ENCODE measurements at regions not wholly inside any gene's neighbourhood (a gene's known extent, or its start where the extent isn't known, plus 50 kb on each side); places are given as distances from the start of the nearest gene placed in this dataset.

DNA sequence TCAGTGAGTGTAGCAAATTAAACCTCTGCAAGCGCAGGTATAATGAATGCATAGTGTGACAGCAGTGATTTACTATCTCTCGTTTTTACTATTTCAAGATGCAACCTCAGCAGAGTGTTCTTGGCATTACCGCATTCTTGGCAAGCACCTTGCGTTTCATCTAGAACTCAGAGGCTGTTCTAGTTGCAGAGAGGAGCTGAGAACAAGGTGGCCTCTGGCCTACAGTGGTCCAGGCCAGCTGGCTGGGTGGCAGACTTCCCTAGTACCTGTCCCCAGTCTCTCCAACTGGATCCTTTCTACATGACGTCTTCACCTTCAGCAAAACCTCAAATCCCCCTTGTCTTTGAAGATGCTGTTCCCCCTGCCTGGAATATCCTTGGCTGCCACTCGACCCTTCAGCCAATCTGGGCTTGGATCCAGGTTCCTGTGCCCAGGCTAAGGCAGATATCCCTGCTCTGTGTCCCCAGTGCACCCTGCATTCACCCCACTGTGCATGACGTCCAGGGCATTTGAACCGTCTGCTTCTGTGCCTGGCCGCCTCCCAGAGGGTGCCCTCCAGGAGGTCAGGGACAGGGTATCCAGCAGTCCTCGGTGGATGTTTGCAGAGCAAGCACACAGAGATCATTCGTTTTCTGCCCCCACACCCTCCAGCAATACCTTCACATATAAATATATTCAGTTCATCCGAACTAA is 120.4 kb upstream of the CPEB4 start:
- no peak for DNase-seq

DNA sequence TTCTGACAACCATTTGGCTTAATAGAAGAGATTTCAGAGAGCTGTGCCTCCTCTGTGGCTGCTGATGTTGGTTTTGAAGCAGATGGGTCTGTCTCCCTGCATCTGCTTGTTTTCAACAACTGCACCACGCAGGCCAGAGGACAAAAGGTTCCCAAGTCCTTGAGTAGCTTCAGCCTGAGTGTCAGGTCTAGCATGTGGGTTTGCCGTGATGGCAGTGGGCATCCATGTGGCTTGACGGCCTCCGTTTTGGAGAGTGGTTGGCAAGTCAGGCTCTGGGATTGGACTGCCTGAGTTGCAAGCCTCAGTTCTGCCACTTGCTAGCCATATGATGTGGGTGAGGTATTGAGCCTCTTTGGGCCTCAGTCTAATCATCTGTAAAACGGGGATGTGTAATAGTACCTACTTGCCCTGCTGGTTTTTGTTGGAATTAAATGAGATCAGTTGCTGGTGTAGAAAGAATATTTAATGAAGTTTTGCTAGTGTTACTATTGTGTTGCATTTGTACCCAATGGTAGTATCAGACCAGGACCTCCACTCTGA is 119.8 kb upstream of the CPEB4 start:
- DNase-seq, result no peak

DNA sequence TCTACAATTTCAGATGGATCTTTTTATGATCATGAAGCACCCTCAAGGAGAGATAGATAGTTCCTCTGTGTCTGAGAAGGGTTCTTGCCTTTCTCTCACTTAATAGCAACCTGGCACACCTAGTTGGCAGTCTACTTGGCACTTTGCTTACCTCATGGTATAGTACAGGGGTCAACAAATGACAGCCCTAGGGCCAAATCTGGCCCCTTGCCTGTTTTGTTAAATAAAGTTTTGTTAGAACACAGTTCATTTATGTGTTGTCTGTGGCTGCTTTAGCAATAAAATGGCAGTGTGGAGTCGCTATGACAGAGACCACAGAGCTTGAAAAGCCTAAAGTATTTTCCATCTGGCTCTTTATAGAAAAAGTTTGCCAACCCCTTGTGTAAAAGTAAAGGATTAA is 119.3 kb upstream of the CPEB4 start:
- DNase-seq, result no peak

DNA sequence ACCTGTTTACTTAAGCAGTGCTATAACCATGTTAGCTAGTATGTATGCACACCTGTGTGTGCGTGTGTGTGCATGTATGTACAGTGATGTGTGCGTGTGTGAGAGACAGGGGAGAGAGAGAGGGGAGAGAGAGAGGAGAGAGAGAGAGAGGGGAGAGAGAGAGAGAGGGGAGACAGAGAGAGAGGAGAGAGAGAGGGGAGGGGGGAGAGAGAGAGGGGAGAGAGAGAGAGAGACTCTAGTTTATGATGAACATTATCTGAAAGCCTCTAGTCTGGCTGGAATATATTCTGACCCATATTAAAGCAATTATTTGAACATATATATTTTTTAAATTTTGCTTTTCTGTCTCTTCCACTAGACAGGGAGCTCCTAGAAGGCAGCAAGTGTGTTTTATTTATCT is 117.5 kb upstream of the CPEB4 start:
- DNase-seq, result no peak

DNA sequence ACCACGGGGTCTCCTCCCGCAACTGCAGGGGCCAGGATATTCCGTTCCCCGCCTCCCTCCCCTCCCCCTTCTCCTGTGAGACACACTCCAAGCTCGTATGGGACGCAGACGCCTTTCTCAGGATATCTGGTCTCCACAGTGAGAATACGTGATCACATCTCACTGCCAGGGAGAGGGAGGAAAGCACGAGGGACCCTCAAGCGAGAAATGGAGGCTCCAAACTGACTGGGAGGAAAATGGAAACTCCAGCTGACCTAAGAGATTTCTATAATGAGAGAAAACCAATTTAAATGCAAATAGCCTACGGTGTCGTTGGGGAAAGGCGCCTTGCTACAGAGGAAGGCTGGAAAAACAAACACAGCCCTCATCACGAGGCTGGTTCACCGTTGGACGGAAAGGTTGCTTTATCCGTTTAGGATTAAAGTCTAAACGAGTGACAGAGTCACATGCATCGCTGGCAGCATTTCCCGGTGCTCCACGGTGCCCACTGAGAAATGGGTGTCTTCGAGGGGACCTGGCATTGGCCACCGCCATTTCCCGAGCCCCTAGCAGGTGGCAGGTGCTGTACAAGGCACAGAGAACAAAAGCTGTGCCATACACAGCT is 116.9 kb upstream of the CPEB4 start:
- no peak for DNase-seq

DNA sequence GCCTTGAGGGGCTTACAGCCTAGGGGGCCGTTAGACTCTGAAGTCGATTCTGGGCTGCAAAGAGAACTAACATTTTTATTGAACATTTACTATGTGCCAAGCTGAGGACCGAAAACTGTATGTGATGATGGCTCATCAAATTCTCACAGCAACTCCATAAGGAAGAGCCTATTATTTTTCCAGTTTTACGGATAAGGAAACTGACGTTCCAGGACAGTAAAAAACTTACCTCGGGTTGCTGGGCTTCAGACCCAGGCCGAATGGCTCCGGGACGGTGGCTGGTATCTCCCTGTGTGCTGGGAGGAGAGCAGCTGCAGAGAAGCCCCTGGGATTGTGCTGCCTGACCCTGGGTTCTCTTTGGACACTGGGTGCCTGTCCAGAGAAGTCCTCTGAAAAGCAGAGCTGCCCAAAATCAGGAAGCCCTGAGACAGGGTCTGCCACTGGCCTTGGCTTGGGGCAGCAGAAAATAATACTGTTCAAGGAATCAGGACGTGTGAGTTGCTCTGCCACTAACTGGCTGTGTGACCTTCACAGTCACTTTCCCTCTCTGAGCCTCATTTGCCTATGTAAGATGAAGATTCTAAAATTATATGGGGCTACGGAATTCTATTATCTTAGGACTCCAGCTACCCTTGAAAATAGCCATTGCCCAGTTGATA is 116.3 kb upstream of the CPEB4 start:
- DNase-seq, result no peak

DNA sequence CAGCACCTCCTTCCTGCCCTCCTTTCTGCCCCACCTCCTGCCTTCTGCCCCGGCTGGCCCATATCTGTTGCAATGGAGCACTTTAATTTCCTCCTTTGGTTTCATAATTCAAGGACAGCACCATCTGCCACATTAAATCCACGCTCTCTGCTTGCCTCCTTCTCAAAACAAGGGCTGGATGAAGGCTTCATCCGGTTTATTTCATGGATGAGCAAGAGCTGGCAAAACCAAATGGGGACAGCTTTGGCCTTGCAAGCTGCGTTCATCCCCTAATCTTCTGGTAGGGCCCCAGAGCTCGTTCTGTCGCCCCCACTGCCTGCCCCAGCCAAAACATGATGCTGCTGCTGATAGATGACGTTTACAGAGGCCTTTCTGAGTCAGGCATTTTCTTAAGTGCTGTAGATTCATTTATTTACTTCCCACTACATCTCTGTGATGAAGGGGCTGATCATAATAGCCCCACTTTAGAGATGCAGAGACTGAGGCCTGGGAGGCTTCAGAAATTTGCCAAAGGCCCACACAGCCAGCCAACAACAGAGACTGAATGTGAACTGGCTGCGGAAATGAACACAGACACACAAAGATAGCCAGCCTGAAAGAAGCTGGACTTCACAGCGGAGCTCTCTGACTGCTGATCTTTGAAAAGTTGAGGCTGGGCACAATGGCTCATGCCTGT is 115.6 kb upstream of the CPEB4 start:
- no peak for DNase-seq

DNA sequence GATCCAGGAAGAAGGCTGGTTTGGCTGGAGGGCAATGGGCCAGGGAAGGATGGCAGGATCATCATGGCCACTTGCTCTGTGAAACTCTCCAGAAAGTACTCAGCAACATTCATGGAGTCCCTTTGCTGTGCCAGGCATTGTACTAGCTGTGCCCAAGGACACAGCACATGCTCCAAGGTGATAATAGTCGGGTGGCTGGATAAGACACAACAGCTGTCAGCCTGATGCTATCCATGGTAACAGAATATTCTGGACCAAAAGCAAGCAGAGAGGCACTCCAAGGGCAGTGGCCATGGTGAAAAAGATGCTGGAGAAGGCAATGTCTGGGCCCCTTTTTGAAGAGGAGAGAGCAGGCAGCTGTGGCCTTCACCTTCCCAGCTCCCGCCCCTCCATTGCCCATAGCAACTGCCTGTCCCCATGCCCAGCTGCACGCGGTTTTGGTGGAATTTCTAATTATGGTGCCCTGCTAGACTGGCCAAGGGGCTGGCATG is 113.8 kb upstream of the CPEB4 start:
- no peak for DNase-seq

DNA sequence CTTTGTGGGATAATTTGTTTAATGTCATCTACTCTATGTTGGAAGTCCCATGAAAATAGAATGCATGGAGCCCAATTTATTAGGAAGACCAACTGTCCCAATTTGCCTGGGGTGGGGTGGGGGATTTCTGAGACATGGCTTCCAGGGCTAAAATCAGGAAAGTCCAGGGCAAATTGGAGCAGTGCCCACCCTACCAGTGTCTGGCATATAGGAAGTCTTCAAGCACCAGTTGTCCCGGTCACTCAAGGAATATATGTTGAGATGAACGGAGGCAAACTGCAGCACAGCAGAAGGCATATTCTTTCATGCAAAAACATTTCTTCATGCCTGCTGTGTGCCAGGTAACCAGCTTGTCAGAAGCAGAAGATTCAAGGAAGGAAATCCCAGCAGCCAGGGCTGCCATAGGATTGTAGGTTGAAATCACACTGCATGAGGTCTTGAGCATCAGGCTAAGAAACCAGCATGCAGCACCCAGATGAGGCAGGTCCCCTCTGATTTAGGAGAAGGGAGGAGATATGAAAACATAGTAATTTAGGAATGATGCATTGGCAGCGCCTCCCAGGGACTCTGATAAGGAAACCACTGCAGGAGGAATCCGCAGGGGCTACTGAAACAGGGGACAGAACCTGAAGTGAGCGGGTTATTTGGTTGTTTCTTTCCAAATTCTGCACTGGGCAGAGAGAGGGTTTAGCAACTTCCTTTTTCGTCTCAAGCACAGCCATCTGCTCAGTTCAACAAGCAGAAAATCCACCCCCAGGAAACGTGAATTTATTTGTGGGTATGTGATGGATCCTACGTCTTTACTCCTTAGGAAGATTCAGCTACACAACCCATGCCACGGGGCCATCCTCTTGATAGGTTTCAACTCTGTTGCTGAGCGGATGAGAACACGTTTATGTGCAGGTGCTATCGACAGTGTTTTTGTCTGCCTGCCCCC is 112.6 kb upstream of the CPEB4 start:
- no peak for DNase-seq

DNA sequence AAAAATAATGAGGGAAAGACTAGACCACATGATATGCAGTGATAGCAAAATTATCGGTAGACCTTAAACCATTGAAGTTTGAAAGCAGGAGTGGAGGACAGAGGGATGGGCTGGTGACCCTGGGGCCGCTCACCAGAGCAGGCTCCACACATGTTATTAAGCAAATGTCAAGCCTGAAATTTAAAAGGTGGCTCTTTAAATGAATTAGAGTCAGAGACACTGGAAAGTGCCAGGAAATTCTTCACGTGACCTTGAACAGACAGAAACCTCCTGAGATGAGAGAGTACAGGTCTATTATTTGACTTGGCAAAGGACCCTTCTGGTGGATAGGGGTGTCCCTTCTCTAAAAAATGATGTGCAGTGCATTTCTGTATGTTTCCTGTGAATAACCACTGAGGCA is 111.0 kb upstream of the CPEB4 start:
- no peak for DNase-seq

DNA sequence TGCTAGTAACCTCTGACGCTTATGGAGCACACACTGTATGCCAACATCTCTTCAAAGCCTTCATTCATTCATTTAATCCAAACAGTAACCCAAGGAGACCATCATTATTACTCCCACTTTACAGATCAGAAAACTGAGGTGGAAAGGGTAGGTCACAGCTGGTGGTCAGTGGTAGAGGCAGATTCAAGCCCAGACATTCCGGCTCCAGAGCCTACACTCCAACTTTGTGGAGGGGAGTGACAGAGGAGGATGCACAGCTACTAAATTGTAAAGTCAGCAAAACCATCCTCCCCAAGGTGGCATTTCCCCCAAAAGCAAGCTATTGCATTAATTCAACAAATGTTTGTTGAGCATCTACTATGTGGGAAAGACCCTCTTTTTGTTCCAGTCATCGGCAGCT is 110.5 kb upstream of the CPEB4 start:
- no peak for DNase-seq

DNA sequence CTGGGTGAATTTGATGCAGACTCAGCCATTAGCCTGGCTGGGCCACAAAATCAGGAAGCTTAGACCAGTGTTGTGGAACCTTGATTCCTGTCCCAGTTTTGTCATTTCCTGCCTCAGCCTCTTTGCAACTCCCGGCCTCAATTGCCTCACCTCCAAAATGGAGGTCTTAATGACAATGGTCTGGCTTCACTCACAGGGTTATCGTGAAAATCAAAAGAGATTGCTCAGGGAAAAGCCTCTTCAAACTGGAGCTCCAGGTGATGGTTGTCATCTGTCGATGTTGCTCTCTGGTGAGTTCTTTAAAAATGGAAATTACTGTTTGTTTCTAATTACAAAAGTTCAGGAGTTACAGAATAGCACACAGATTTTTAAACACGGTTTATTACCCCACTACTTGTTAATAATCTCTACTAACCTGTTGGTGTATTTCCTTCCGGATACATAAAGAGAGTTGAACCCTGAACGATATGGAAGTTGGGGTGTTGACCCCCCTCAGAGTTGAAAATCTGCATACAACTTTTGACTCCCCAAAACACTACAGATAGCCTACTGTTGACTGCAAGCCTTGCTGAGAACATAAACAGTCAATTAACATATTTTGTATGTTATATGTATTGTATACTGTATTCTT is 109.9 kb upstream of the CPEB4 start:
- DNase-seq, result no peak

DNA sequence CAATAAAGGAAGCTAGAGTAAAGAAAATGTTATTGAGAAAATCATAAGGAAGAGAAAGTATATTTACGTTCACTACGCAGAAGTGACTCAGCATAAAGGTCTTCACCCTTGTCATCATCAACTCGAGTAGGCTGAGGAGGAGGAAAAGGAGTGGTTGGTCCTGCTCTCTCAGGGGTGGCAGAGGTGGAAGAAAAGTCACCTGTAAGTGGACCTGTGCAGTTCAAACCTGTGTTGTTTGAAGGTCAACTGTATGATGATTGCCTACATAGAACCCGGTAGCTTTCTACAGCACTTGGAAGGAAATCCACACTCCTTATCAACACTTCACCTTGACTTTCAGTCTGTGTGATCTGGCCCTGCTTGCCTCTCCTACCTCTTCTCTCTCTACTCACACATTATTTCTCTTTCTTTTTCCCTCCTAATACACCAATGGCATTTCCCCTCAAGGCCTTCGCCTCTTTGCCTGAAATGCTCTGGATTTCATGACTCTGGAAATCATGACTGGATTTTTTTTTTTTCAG is 109.3 kb upstream of the CPEB4 start:
- DNase-seq, result no peak

DNA sequence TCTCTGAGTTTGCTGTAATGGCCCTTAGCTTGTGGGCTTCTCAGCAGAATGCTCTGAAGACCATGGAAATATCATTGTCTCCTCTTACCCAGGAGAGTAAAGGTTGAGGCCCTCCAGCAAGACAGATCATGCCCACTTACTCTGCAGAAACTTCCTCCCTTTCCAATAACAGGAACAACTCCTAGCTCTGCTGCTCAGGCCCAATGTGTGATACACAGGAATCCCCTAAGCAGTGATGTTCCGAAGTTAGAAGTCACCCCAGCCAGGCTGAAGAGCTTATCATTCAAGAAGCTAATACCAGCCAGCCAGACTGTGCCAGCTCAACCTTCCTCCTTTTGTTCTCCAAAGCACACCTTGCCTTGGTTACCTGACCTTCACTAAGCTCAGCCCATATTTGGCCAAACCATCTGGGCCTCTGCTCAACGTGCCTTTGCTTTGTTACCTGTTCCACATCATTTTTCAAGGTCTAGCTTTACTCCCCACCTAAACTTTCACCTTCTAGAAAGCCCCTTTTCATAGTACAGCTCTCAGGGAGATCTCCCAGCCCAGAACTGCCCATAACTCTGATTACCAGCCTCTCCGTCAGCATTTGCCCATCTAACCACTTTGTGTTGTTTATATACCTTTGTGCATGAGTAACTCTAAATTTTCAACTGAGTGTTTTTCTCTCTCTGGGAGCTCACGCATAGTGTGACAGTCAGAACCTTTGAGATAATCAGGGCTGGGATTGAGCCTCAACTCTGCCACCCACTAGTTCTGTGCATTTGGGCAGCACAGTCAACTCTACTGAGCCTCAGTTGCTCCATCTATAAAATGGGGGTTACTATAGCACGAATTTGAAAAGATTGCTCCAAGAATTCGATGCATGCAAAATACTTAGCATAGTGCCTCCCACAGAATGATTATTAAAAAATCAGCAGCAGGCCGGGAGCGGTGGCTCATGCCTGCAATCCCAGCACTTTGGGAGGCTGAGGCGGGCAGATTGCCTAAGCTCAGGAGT is 107.6 kb upstream of the CPEB4 start:
- no peak for DNase-seq

DNA sequence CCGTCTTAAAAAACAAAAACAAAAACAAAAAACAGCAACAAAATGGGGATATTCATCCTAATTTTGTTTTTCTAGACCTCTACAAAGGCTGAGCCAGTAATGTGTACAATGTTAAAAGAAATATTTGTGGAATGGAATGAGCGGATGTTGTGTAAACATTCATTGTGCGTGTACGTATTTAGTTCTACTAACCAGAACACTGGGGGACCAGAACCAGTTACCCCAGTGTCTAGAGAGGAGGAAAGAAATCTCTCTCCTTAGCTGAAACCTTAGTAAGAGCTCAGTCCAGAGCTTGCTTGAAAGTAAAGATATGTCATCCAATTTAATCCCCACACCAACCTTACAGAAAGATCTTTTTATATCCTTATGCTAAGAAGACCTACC is 106.7 kb upstream of the CPEB4 start:
- no peak for DNase-seq

DNA sequence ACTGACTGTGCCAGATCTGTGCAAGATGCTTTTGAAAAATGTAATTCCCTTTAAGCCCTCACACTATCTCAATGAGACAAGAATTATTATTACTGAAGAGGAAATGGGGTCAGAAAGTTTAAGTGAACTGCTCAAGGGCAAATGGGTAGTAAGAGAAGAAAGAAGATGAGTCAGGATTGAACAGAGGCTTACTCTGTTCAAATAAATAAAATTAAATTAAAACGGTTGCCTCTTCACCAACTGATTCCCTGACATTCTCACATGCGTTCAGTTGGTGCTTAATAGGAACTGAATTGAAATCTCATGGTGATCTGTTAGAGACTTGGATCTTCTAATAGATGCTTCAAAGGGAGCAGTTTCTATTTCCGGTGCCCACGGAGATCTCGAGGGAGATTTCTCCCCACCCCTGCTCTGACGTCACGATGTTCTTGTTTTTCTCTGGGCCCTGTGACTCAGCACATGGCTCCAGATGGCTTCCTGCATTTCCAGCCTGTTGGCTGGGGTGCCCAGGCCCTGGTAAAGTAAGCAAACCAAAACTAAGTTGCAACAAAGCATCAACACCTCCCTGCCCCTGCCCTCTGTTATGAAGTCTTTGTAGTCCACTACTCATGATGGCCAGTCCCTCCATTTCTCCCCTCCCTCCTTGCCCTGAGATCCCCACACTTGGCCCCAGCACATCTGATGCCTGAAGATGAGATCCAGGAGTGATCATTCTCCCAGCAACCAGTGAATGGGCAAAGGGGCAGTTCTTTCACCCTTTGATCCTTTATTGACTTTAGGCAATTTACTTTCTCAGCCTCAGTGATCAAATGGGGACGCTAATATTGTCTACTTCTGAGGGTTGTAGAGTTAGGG is 106.1 kb upstream of the CPEB4 start:
- peak; percentile 47 for DNase-seq

DNA sequence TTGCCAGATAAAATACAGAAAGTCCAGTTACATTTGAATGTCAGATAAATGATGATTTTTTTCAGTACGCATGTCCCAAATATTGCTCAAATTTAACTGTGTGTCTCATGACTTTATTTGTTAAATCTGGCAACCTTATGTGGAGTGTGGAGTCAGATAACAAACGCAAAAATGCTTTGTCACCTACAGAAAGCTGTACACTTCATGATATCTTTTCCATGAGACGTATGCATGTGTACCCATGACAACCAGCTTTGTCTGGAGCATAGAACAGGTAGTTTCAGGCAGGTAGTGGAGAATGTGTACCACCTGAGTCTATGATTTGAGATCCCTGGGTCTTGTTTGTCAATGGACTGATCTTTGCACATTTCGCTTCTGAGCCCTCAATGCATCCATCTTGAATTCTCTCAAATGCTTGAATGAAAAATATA is 105.5 kb upstream of the CPEB4 start:
- DNase-seq, result no peak

DNA sequence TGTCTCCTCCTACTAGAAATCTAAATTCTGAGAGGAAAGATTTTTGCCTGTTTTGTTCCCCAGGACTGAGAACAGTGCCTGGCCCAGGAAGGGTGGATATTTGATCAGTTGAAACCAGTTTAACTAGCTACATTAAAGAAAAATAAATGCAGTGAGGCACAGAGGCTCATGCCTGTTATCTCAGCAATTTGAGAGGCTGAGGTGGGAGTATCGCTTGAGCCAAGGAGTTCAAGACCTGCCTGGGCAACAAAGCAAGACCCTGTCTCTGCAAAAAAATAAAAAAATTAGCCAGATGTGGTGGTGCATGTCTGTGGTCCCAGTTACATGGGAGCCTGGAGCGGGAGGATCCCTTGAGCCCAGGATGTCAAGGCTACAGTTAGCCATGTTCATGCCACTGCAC is 104.8 kb upstream of the CPEB4 start:
- DNase-seq, result no peak

DNA sequence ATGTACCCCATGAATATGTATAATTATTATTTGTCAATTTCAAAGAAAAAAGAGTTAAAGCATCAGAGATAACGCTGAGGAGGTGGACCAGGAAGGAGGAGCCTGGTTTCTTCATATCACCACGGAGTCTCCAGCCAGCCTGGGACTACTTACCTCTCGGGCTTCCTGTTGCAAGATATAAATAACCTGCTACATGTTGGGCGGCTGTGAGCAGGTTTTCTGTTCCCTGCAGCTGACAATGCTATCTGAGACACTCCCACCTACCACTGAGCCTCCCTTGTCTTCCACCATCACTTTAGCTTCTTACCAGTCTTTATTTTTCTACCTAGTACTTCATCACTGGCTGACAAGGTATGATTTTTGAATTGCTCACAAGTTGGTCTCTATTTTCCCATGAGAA is 102.7 kb upstream of the CPEB4 start:
- no peak for DNase-seq

Measured in stimulated activated CD4-positive, alpha-beta T cell treated with anti-CD3 and anti-CD28 coated beads, Interleukin-12 subunit alpha, Interleukin-12 subunit beta, amount 100 ng/mL, for 4 hours (primary cell).